Uterus (tissue), 3 donors: ENCODE measurements at regions not wholly inside any gene's neighbourhood (a gene's known extent, or its start where the extent isn't known, plus 50 kb on each side); places are given as distances from the start of the nearest gene placed in this dataset.
"Not testable (repeated sequence)": the region's sequence is repeated elsewhere in the genome, so short reads cannot be mapped to it uniquely, and the experiment has no call there.

ENCODE experiments used
- DNase-seq, 2 donors: peaks; one replicate each; pipeline ENCODE4 v3.0.0-alpha.2; 2019 to 2020
- H3K27ac ChIP-seq, 2 donors: fragments of 200-600 bp; sonication (generic); 1 replicate in 1 of 2; 2 replicates in 1 of 2; pipeline ENCODE4 v1.5.1; 2016 to 2018
- H3K27me3 ChIP-seq, 2 donors: fragments of 200-600 bp; sonication (generic); one replicate each; pipeline ENCODE4 v1.5.1; 2018 to 2019; ENCODE audit warnings: control low read depth in 1 of 2
- H3K36me3 ChIP-seq, 2 donors: fragments of 200-600 bp; sonication (generic); one replicate each; pipeline ENCODE4 v1.5.1; 2019; ENCODE audit warnings: control low read depth in 1 of 2
- H3K4me1 ChIP-seq, 2 donors: fragments of 200-600 bp; sonication (generic); one replicate each; pipeline ENCODE4 v1.5.1; 2018 to 2019; ENCODE audit warnings: control low read depth in 1 of 2
- H3K4me3 ChIP-seq, 2 donors: fragments of 200-600 bp; sonication (generic); 1 replicate in 1 of 2; 2 replicates in 1 of 2; pipeline ENCODE4 v1.5.1; 2018 to 2019; ENCODE audit warnings: mild to moderate bottlenecking in 1 of 2
- H3K9me3 ChIP-seq, 2 donors: fragments of 200-600 bp; sonication (generic); one replicate each; pipeline ENCODE4 v1.5.1; 2019; ENCODE audit warnings: control low read depth in 1 of 2
- CTCF ChIP-seq, 4 experiments: fragments of 200-600 bp in 2 of 4; fragments of 450-650 bp in 2 of 4; sonication (generic) in 2 of 4; IDR thresholded peaks; one replicate each; pipeline ENCODE4 v1.5.1; 2016 to 2019; ENCODE audit warnings: antibody characterized with exemption in 4 of 4, mild to moderate bottlenecking in 2 of 4, moderate library complexity in 1 of 4
- POLR2A ChIP-seq, 2 donors: fragments of 450-650 bp; IDR thresholded peaks; one replicate each; pipeline ENCODE4 v1.6.1; 2016; ENCODE audit warnings: antibody characterized with exemption in 2 of 2, mild to moderate bottlenecking in 1 of 2, moderate library complexity in 1 of 2
- intact Hi-C: fragments of 100-400 bp; cut with DNase I; formaldehyde crosslinking; loops from one replicate; pipeline ENCODE4 v1.15.1; 2023; ENCODE audit warnings: low total_unique reads
- donor health status: DM: yes; HTN: yes; CAD: no.

DNA sequence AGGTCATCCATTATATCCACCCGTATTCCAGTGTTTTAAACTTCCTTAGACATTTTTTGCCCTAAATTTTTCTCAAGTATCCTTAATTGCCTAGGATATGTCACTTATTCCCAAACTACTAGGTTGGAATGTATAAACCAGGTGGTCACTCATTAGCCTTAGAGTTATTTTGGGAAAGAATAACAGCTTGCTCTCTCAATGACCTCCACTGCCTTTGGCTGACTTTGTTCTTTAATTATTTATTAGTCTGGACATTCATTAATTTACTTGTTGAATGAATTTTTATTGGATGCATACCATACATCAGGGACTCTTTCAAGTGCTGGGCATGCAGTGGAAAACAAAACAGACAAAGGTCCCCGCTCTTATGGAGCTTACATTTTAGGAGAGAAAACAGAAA lies 609.3 kb upstream of the IGFBP7 start:
- H3K27me3 ChIP-seq: no peaks in the 10 kb centered on the region
- no peak for DNase-seq
- intact Hi-C loops: no loop called here
- H3K36me3 ChIP-seq: no peaks in the 10 kb centered on the region
- no peak overlapping the region for H3K27ac ChIP-seq
- no peaks in the 10 kb centered on the region for H3K9me3 ChIP-seq
- H3K4me1 ChIP-seq: no peaks in the 10 kb centered on the region
- no peak overlapping the region for H3K4me3 ChIP-seq
- no peak for TF ChIP-seq CTCF (IDR thresholded peaks at IDR 0.05)
- no peak for TF ChIP-seq POLR2A (IDR thresholded peaks at IDR 0.05)

GRCh38 chr4:57714313-57714712 lies 604.1 kb upstream of the IGFBP7 start:
- H3K27me3 ChIP-seq, H3K27ac ChIP-seq, H3K9me3 ChIP-seq, H3K36me3 ChIP-seq, intact Hi-C loops, H3K4me1 ChIP-seq, DNase-seq, H3K4me3 ChIP-seq: not testable (repeated sequence)

- no peak overlapping the region for H3K27ac ChIP-seq
- H3K27me3 ChIP-seq: no peaks in the 10 kb centered on the region
- intact Hi-C loops: no loop called here
- TF ChIP-seq POLR2A (IDR thresholded peaks at IDR 0.05): no peak
- no peak for TF ChIP-seq CTCF (IDR thresholded peaks at IDR 0.05)
- no peaks in the 10 kb centered on the region for H3K4me1 ChIP-seq
- DNase-seq: no peak
- no peak overlapping the region for H3K4me3 ChIP-seq
- H3K9me3 ChIP-seq: no peaks in the 10 kb centered on the region
- H3K36me3 ChIP-seq: no peaks in the 10 kb centered on the region
Measured at GRCh38 chr4:57710053-57710452, 599.9 kb upstream of the IGFBP7 start.

DNA sequence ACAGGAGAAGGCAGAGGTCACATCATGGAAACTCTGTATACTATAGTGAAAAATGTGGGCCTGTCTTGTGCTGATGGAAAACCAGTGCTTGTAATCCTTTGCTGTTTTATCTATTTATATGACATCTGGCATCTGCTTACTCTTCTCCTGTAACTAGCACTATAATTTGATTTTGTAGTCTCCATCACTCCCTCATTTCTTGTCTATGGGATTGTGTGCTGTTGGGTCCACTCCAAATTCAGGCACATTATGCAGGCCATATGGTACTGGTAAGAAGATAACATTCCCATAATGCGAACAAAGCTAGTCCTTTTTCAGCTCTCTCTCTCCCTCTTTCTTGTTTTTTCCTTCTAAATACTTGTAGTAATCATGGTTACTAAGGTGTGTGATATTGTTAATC lies 581.2 kb upstream of the IGFBP7 start:
- DNase-seq: no peak
- TF ChIP-seq POLR2A (IDR thresholded peaks at IDR 0.05) (no peak), CTCF (IDR thresholded peaks at IDR 0.05) (no peak)
- no peaks in the 10 kb centered on the region for H3K36me3 ChIP-seq
- no peaks in the 10 kb centered on the region for H3K27me3 ChIP-seq
- H3K9me3 ChIP-seq: no peaks in the 10 kb centered on the region
- no peaks in the 10 kb centered on the region for H3K4me1 ChIP-seq
- intact Hi-C loops: no loop called here
- H3K4me3 ChIP-seq: no peak overlapping the region
- no peak overlapping the region for H3K27ac ChIP-seq

DNA sequence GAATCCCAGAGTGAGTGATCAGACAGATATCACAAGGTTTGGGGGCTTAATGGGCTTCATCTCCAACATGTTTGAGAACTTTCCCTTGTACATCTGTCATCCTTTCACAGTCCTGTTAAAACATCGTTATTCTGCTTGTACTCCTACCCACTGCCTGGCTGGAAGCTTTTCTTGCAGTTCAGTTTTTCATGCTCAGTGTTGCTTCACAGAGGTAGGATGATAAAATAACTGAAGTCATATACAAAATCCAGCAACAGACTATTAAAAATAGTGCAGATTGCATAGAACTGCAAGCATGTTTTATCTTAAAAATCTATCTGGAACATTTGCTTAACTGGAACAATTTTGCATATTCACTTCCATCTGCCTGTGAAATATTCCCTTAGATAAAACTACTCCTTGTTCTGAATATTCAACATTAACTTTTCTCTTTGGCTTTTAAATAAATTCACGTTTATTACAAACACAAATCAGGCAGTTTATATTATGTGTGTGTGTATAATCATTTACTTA lies 579.6 kb upstream of the IGFBP7 start:
- no peaks in the 10 kb centered on the region for H3K27me3 ChIP-seq
- TF ChIP-seq POLR2A (IDR thresholded peaks at IDR 0.05) (no peak), CTCF (IDR thresholded peaks at IDR 0.05) (no peak)
- H3K27ac ChIP-seq: no peak overlapping the region
- H3K9me3 ChIP-seq: no peaks in the 10 kb centered on the region
- H3K4me1 ChIP-seq: no peaks in the 10 kb centered on the region
- intact Hi-C loops: no loop called here
- no peak for DNase-seq
- no peak overlapping the region for H3K4me3 ChIP-seq
- no peaks in the 10 kb centered on the region for H3K36me3 ChIP-seq

DNA sequence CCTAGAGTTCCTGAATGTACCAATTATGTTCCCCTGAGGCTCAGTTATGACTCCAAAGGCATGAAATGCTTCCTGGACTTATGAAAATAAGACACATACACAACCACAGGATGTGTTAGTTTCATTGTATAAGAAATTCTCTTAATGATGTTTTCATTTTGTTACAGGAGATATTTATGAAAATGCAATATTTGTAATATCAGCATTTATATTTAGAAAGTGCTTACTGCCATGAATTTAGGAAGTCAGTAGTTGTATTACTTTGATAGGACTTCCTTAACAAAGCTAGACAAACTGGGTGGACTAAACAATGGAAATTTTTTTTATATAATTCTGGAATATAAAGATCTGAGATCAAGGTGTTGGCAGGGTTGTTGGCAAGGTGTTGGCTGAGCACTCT lies 572.1 kb upstream of the IGFBP7 start:
- Histone ChIP-seq H3K4me1 (no peaks in the 10 kb centered on the region), H3K36me3 (no peaks in the 10 kb centered on the region), H3K9me3 (no peaks in the 10 kb centered on the region), H3K27me3 (no peaks in the 10 kb centered on the region), H3K27ac (no peak overlapping the region), H3K4me3 (no peak overlapping the region)
- DNase-seq: no peak
- intact Hi-C loops: no loop called here
- no peak for TF ChIP-seq CTCF (IDR thresholded peaks at IDR 0.05)
- no peak for TF ChIP-seq POLR2A (IDR thresholded peaks at IDR 0.05)
